ENCODE measurements at regions not wholly inside any gene's neighbourhood (a gene's known extent, or its start where the extent isn't known, plus 50 kb on each side); places are given as distances from the start of the nearest gene placed in this dataset.

- no peak for DNase-seq (ENCODE audit: low spot score)
Observed at GRCh38 chr14:97350894-97351731, 553.9 kb downstream of the VRK1 start.

- DNase-seq (ENCODE audit: low spot score): no peak
Observed at GRCh38 chr14:97353102-97353501, 555.9 kb downstream of the VRK1 start.

- no peak for DNase-seq (ENCODE audit: low spot score)
Observed at GRCh38 chr14:97354119-97354722, 557.0 kb downstream of the VRK1 start.

- no peak for DNase-seq (ENCODE audit: low spot score)
Observed at GRCh38 chr14:97359341-97359740, 562.2 kb downstream of the VRK1 start.

GRCh38 chr14:97361181-97361580 lies 564.0 kb downstream of the VRK1 start:
- DNase-seq (ENCODE audit: low spot score): no peak

GRCh38 chr14:97361958-97362357 lies 564.8 kb downstream of the VRK1 start:
- DNase-seq (ENCODE audit: low spot score): no peak

- DNase-seq (ENCODE audit: low spot score): no peak
Observed at GRCh38 chr14:97366400-97366799, 569.2 kb downstream of the VRK1 start.

- no peak for DNase-seq (ENCODE audit: low spot score)
Observed at GRCh38 chr14:97367278-97367677, 570.1 kb downstream of the VRK1 start.

- DNase-seq (ENCODE audit: low spot score): no peak
Observed at GRCh38 chr14:97368049-97368448, 570.9 kb downstream of the VRK1 start.

GRCh38 chr14:97368900-97369564 lies 571.9 kb downstream of the VRK1 start:
- no peak for DNase-seq (ENCODE audit: low spot score)

- DNase-seq (ENCODE audit: low spot score): no peak
Observed at GRCh38 chr14:97369901-97370300, 572.7 kb downstream of the VRK1 start.

GRCh38 chr14:97376310-97376709 lies 579.1 kb downstream of the VRK1 start:
- no peak for DNase-seq (ENCODE audit: low spot score)

GRCh38 chr14:97377550-97377949 lies 580.4 kb downstream of the VRK1 start:
- DNase-seq (ENCODE audit: low spot score): no peak

GRCh38 chr14:97379091-97379531 lies 581.9 kb downstream of the VRK1 start:
- DNase-seq (ENCODE audit: low spot score): no peak

GRCh38 chr14:97380539-97380941 lies 583.4 kb downstream of the VRK1 start:
- DNase-seq (ENCODE audit: low spot score): peak; percentile 13

GRCh38 chr14:97381309-97381708 lies 584.1 kb downstream of the VRK1 start:
- no peak for DNase-seq (ENCODE audit: low spot score)

- DNase-seq (ENCODE audit: low spot score): no peak
Observed at GRCh38 chr14:97382616-97383226, 585.5 kb downstream of the VRK1 start.

- DNase-seq (ENCODE audit: low spot score): no peak
Observed at GRCh38 chr14:97385727-97386126, 588.5 kb downstream of the VRK1 start.

- no peak for DNase-seq (ENCODE audit: low spot score)
Observed at GRCh38 chr14:97387252-97387874, 590.2 kb downstream of the VRK1 start.

GRCh38 chr14:97388408-97388807 lies 591.2 kb downstream of the VRK1 start:
- DNase-seq (ENCODE audit: low spot score): no peak

- DNase-seq (ENCODE audit: low spot score): no peak
Observed at GRCh38 chr14:97390096-97390724, 593.0 kb downstream of the VRK1 start.
